Stimulated activated naive CD4-positive, alpha-beta T cell treated with Interleukin-2 at 50 U/mL for 16 hours (primary cell): ENCODE measurements at regions not wholly inside any gene's neighbourhood (a gene's known extent, or its start where the extent isn't known, plus 50 kb on each side); places are given as distances from the start of the nearest gene placed in this dataset.
A peak's percentile ranks its signal among the peaks of the same experiment; 100 is the strongest.
"Not testable (repeated sequence)": the region's sequence is repeated elsewhere in the genome, so short reads cannot be mapped to it uniquely, and the experiment has no call there.

Experiments used
- DNase-seq: peaks from one replicate; lab custom pipeline; 2025; lab: John Stamatoyannopoulos, UW

DNA sequence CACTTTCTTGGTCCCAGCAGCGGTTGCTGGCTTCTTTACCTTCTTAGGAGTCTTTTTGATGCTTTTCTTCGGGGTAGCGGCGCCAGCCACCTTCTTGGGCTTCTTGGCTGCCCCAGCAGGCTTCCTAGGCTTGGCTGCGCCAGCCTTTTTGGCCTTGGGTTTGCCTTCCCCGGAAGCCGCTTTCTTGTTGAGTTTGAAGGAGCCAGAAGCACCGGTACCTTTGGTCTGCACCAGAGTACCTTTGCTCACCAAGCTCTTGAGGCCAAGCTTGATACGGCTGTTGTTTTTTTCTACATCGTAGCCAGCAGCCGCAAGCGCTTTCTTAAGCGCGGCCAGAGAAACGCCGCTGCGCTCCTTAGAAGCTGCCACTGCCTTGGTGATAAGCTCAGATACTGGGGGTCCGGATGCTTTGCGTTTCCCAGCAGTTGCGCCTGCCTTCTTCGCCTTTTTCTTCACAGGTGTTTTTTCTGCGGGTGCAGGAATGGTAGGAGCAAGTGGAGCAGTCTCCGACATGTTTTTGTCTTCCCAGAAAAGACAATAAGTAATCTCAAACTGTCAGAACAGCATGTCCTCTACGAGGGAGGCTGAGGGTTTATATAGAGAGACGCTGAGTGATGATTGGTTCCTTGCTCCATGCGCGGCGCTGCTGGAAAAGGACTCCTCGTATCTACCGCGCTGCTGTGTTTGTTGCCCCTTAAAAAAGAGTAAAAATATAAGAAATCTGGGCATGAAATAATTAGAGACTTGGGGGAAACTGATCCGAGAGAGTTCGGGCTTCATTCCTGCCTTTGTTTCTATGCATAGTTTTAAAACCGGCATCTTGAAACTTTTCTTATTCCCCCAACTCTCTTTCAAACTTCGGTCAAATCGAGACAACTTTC lies 130.3 kb upstream of the BTN3A2 start:
- peak; percentile 48 for DNase-seq

DNA sequence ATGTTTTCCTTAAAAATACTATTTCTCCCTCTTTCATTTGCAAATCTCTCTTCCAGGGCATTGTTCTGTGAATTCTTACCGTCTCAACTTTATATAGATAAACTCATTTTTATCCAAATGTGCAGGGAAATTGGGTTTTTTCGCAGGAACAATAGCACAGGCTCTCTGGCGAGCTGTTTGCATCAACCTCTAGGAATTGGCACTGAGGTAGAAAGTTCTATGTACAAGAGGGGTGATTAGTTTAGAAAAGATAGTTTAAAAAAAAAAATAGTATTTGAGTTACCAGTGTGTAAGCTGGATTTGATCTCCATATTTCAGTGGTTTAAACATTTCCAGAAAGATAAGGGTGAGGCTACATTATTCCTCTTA lies 129.7 kb upstream of the BTN3A2 start:
- no peak for DNase-seq

DNA sequence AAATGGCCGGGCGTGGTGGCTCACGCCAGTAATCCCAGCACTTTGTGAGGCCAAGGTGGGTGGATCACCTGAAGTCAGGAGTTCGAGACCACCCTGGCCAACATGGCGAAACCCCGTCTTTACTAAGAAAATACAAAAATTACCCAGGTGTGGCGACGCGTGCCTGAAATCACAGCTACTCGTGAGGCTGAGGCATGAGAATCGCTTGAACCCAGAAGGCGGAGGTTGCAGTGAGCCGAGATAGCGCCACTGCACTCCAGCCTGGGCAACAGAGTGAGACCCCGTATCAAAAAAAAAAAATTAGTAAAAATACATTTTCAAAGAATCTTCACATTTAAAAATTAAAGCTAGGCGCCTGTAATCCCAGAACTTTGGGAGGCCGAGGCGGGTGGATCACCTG lies 125.6 kb upstream of the BTN3A2 start:
- not testable (repeated sequence) for DNase-seq

DNA sequence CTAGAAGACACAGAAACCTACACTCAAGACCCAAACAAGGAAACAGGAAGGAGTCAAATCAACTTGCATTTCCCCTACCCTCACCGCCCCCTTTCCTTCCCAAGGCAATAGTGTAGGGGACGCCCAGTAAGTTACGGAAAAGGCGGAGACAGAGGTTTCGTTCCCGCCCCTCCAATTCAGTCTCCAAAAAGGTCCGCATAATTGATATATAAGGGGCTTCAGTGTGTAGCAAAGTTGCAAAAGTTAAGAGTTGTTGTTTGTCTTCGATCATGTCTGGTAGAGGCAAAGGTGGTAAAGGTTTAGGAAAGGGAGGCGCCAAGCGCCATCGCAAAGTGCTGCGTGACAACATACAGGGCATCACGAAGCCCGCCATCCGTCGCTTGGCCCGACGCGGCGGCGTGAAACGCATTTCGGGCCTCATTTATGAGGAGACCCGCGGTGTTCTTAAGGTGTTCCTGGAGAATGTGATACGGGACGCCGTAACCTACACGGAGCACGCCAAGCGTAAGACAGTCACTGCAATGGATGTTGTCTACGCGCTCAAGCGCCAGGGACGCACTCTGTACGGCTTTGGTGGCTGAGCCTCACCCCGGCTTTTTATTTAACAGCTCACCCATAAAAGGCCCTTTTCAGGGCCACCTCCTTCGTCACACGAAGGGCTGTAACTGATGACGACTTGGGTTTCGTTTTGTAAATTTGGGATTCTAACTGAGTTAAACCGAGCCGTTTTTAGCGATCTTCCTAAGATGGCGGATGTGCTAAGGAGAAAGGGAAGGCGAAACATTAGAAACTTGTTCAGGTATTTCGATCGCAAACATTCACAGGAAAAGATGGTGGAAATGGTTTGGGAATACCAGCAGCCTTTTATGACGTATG lies 124.6 kb upstream of the BTN3A2 start:
- DNase-seq = peak; percentile 55

DNA sequence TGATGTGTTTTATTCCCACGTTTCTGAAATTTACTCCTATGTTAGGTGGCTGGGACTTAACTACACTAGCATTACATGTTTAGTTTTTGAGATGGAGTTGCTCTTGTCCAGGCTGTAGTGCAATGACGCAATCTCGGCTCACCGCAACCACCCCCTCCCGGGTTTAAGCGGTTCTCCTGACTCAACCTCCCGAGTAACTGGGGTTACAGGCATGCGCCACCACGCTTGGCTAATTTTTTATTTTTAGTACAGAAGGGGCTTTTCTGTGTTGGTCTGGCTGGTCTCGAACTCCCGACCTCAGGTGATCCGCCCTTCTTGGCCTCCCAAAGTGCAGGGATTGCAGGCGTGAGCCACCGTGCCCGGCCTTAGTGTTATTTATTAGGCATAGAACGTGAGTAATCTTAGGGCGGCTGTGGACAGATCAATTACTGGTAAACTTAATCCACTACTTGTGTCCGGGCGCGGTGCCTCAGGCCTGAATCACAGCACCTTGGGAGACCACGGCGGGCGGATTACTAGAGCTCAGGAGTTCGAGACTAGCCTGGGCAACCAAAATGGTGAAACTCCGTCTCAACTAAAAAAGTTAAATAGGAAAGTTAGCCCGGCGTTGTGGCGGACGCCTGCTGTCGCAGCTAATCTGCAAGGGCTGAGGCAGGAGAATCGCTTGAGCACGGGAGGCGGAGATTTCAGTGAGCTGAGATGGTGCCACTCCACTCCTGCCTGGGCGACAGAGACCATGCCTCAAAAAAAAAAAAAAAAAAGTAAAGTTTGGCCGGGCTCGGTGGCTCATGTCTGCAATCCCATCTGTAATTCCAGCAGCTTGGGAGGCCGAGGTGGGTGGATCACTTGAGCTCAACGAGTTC lies 123.7 kb upstream of the BTN3A2 start:
- DNase-seq = peak; percentile 38

DNA sequence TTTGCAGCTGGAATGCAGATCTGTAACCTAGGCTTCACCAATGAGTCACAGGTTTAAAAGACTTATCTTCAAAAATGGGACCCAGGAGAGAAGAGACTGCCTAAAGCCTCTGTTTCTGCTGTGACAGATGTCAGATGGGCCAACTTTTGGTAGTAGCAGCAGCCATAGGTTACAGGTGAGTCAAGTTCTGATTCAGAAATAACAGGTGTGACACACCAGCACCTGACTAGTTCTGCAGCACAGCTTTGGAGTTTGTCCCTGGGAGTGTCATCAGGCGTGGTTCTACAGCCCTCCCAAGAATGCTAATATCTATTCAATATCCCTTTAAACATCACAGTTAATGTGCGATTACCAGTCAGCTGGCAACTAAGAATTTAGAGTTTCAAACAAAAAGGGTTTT lies 121.9 kb upstream of the BTN3A2 start:
- DNase-seq = no peak

DNA sequence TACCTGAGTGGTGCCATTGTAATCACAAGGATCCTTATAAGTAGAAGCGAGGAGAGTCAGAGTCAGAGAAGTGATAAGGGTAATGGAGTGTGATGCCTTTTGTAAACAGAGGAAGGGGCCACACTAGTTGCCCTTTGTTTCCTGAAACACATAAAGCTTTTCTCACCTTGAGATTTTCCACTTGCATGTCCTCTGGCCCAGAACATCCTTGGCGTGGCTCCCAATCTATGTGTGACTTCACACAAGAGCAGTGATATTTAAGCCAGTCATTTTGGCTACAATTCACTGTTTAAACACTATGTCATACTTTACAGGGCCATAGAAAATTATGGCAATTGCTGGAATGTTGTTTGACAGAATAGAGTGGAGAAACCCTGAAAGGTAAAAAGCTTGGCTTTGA lies 121.2 kb upstream of the BTN3A2 start:
- DNase-seq = no peak

DNA sequence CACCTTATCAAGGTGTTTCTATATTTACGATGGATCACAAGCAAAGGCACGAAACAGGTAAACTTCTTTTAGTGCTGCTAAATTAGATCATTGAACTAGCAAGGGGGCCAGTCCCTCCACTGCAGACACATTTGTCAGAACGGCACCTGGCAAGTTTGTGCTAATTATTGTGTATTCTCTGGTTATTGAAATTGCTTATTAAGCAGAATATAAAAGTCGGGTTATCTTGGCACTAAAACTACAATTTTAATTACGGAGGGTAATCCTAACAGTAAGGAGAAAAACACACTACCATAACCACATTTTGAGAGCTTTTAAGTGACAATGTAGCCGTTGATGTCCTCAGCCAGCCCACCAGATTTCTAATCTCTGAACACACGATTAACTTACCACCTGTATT lies 118.9 kb upstream of the BTN3A2 start:
- no peak for DNase-seq

DNA sequence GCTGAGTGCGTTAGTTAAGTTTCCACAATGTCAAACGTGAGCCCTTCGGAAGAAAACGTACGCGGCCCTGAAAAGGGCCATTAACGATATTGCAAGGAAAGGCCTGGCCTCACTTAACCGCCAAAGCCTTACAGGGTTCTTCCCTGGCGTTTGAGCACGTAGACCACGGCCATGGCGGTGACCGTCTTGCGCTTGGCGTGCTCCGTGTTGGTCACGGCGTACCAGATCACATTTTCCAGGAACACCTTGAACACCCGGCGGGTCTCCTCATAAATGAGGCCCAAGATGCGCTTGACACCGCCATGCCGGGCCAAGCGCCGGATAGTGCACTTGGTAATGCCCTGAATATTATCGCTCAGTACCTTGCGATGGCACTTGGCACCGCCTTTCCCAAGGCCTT lies 118.4 kb upstream of the BTN3A2 start:
- no peak for DNase-seq

DNA sequence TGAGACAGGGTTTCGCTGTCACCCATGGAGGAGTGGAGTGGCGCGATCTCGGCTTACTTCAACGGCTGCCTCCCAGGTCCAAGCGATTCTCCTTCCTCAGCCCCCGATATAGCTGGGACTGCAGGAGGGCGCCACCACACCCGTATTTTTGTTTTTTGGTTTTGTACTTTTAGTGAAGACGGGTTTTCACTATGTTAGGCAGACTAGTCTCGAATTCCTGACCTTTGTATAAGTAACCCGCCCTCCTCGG lies 115.4 kb upstream of the BTN3A2 start:
- peak; percentile 33 for DNase-seq

DNA sequence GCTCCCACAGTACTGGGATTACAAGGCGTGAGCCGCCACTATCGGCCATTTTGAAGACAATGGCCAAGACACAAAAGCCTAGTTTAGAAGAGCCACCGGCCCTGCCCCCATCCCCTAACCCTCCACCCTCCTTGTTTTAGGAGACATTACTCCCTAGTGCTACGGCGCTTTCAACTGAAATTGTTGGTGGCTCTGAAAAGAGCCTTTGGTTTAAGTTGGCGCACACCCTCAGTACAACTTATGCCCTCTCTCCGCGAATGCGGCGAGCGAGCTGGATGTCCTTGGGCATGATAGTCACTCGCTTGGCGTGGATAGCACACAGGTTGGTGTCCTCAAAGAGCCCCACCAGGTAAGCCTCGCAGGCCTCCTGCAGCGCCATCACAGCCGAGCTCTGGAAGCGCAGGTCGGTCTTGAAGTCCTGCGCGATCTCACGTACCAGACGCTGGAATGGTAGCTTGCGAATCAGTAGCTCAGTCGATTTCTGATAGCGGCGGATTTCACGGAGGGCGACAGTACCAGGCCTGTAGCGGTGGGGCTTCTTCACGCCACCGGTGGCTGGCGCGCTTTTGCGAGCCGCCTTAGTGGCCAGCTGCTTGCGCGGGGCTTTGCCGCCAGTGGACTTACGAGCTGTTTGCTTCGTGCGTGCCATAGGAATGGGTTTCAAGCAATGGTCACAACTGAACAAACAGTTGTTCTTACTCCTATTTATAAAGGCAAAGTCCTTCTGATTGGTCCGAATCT lies 114.9 kb upstream of the BTN3A2 start:
- peak; percentile 54 for DNase-seq

DNA sequence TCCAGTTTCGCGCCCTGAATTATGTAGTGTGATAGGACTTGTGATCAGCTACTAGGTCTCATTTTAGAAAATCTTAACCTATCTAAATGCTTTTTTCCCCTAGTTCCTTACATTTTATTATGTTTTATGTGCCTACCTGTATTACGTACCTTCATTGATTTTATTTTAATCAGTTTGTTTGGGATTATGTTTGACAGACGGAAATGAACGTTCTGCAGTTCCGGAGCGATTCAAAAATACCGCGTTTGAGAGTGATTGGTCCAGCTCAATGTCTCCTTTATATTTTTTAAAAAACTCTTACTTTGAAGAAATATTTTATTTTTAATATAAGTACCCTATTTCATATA lies 114.3 kb upstream of the BTN3A2 start:
- DNase-seq = peak; percentile 17

DNA sequence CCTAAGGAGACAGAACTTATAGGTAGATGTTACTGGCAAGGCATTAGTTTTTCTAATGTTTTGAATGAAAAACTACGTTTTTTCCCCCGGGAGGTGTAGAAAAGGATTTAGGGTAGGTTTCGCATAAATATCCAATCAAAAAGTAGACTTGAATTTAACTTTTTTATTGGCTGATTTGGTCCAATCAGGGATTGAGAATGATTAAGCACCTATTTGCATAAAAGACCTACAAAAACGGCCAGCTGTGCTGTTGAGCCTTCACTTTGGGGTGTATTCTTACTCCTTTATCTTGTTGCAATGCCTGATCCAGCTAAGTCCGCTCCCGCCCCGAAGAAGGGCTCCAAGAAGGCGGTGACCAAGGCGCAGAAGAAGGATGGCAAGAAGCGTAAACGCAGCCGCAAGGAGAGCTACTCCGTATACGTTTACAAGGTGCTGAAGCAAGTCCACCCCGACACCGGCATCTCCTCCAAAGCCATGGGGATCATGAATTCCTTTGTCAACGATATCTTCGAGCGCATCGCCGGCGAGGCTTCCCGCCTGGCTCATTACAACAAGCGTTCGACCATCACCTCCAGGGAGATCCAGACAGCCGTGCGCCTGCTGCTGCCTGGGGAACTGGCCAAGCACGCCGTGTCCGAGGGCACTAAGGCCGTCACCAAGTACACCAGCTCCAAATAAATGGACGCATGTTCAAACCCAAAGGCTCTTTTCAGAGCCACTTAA lies 113.5 kb upstream of the BTN3A2 start:
- peak; percentile 31 for DNase-seq

DNA sequence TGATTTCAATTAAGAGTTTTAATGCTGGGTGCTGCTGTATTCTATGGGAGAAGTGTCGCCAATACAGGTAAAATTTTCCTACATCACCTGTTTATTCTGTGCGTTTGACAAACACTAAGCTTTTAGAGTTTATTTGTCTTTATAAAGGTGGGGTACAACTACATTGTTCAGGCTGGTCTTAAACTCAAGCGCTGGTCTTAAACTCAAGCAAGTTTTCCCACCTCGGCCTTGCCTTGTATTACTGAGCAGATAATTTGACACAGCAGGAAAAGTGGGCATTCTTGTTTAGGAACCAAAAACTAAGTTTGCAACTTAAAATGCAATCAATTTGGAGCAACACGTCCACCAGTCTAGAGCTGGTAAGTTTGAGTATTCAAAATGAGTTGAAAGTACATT lies 112.9 kb upstream of the BTN3A2 start:
- no peak for DNase-seq

DNA sequence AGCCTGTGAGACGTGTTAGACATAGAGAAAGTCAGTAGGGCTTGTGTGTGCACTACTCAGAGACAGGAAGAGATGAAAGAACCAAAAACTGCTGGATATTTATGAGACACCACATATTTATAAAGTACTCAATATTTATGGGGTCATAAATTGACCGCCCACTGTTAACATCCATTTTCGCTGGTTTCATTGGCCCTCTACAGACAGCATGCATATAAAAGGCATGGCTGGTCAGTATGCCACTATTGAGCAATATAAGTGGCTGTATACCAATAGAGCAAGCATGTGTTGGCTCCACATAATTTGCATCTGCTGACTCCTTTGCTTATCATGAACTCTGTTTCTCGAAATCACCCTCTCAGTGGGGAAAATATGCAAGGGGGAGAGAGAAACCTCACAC lies 110.3 kb upstream of the BTN3A2 start:
- DNase-seq = no peak

DNA sequence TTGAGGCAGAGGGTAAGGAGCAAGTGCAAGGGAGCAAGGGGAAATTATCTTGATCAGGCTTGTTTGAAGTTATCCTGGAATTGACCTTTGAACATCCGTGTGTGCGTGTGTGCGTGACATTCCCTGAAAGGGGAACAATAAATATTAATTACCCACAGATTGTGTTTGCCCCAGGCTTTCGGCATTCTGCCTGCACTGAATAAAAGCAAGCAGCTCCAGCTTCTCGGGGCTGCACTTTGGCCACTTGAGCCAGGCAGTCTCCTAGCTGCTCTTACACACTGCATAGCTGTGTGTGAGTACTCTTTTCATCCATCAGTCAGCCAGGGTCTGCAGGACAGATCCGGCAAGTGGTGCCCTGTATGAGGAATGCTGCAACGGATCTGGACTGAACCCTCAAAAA lies 107.7 kb upstream of the BTN3A2 start:
- no peak for DNase-seq

DNA sequence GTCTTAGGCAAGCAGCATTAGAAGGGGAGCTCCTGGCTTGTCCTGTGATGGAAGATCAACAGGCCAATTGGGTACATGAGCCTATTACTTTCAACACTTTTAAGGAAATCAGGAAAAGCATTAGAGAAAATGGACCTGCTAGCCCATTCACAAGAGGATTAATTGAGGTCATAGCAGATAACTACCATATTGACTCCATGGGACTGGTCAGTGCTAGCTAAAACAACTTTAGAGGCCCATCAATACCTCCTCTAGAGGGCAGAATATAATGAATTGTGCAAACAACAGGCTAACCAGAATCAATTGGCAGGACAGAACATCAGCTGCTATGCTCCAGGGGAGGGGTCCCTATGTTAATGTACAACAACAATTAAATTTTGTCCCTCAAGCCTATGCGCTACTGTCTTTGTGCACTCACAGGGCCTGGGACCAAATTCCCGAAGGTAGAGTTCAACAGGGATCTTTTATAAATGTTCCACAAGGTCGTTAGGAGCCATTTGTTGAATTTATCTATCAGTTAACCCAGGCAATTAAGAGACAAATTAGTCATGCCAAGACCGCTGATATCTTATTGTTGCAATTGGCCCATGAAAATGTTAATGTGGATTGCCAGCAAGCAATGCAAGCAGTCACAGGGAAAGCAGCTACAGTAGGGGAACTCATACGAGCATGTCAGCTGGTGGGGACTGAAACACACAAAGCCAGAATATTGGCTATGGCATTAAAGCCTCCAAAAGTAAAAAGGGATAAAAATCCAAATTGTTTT lies 106.6 kb upstream of the BTN3A2 start:
- no peak for DNase-seq

DNA sequence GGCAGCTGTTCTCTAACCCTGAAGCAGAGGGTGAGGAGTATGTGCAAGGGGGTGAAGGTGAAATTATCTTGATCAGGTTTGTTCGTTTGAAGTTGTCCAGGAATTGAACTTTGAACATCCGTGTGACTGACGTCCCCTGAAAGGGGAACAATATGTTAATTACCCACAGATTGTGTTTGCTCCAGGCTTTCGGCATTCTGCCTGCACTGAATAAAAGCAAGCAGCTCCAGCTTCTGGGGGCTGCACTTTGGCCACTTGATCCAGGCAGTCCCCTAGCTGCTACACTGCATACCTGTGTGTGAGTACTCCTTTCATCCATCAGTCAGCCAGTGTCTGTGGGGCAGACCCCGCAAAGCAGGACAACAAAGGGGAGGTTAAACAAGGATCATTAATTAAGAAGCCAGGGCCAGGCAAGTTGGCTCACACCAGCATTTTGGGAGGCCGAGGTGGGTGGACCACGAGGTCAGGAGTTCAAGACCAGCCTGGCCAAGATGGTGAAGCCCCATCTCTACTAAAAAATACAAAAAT lies 104.8 kb upstream of the BTN3A2 start:
- no peak for DNase-seq

DNA sequence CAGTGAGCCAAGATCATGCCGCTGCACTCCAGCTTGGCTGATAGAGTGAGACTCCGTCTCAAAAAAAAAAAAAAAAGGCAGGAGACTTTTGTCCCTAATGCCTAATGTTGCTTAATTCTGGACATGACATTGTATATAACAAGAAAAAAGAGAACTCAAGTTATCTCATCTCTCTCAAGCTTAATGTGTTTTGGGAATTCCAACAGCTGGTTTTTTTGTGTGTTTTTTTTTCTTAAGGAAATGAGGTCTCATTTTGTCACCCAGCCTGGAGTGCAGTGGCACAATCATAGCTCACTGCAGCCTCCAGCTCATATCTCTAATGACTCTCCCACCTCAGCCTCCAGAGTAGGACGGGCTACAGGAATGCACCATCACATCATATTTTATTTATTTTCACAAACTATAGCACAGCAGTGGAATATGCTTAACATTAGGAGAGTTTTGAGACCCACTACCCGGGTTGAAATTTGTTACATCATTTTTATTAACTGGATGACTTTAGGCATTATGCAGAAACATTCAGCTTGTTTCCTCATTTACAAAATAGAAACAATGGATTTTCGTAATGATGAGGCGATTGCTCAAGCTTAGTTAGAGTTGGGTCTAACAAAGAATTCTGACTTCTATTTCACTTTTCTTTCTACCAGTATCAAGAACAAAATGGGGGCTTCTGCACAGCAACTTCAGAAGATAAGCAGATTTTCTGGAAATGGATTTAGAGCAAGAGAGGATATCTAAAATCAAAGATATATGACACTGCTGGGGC lies 104.1 kb upstream of the BTN3A2 start:
- DNase-seq = no peak

DNA sequence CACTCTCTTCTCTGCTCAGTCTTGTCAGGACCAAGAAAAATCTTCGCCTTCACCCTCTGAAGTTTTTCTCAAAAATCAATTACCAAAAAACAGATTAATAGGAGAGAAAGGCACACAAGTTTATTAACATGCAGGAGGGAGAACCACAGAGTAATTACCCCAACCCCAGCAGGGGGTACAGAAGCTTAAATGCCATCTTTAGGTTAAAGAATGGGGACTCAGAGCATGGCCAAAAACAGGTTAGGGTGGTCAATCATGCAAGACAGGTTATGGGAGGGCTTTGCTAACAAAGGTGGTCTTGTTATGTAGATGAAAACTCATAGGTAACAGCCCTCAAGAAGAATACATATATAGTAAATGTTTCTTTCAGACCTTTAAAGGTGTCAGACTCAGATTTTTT lies 100.5 kb upstream of the BTN3A2 start:
- no peak for DNase-seq
